HG02798 (cell line): ENCODE measurements at regions not wholly inside any gene's neighbourhood (a gene's known extent, or its start where the extent isn't known, plus 50 kb on each side); places are given as distances from the start of the nearest gene placed in this dataset.
"Not testable (repeated sequence)": the region's sequence is repeated elsewhere in the genome, so short reads cannot be mapped to it uniquely, and the experiment has no call there.

Experiments
- ATAC-seq: cut with Tn5 transposase; IDR thresholded peaks from one replicate; pipeline ENCODE4 v1.9.1; 2021; ENCODE audit warnings: mild to moderate bottlenecking; ENCODE audit not compliant: unreplicated experiment, poor library complexity

GRCh38 chr6:43925636-43926139 lies 155.7 kb downstream of the VEGFA start:
- ATAC-seq: not testable (repeated sequence)

- ATAC-seq: peak; percentile 49
Observed at GRCh38 chr6:43924222-43924702, 154.3 kb downstream of the VEGFA start.

- no peak for ATAC-seq
Observed at GRCh38 chr6:43923376-43924221, 153.6 kb downstream of the VEGFA start.

- no peak for ATAC-seq
Observed at GRCh38 chr6:43922426-43923375, 152.7 kb downstream of the VEGFA start.

GRCh38 chr6:43921548-43922425 lies 151.8 kb downstream of the VEGFA start:
- no peak for ATAC-seq

- ATAC-seq: no peak
Observed at GRCh38 chr6:43921039-43921438, 151.0 kb downstream of the VEGFA start.

GRCh38 chr6:43919774-43920173 lies 149.8 kb downstream of the VEGFA start:
- no peak for ATAC-seq

GRCh38 chr6:43917878-43918382 lies 147.9 kb downstream of the VEGFA start:
- no peak for ATAC-seq

GRCh38 chr6:43916924-43917877 lies 147.2 kb downstream of the VEGFA start:
- ATAC-seq: no peak

GRCh38 chr6:43915986-43916923 lies 146.2 kb downstream of the VEGFA start:
- ATAC-seq: no peak

- no peak for ATAC-seq
Observed at GRCh38 chr6:43915208-43915869, 145.3 kb downstream of the VEGFA start.

GRCh38 chr6:43914272-43915147 lies 144.5 kb downstream of the VEGFA start:
- ATAC-seq: no peak

- ATAC-seq: no peak
Observed at GRCh38 chr6:43913375-43914271, 143.6 kb downstream of the VEGFA start.

- ATAC-seq: no peak
Observed at GRCh38 chr6:43912598-43913371, 142.8 kb downstream of the VEGFA start.
